HG03039 (cell line): ENCODE measurements at regions not wholly inside any gene's neighbourhood (a gene's known extent, or its start where the extent isn't known, plus 50 kb on each side); places are given as distances from the start of the nearest gene placed in this dataset.
"Not testable (repeated sequence)": the region's sequence is repeated elsewhere in the genome, so short reads cannot be mapped to it uniquely, and the experiment has no call there.

Source experiments
- ATAC-seq: cut with Tn5 transposase; IDR thresholded peaks from one replicate; pipeline ENCODE4 v1.9.1; 2021; ENCODE audit warnings: mild to moderate bottlenecking, moderate library complexity; ENCODE audit not compliant: unreplicated experiment

DNA sequence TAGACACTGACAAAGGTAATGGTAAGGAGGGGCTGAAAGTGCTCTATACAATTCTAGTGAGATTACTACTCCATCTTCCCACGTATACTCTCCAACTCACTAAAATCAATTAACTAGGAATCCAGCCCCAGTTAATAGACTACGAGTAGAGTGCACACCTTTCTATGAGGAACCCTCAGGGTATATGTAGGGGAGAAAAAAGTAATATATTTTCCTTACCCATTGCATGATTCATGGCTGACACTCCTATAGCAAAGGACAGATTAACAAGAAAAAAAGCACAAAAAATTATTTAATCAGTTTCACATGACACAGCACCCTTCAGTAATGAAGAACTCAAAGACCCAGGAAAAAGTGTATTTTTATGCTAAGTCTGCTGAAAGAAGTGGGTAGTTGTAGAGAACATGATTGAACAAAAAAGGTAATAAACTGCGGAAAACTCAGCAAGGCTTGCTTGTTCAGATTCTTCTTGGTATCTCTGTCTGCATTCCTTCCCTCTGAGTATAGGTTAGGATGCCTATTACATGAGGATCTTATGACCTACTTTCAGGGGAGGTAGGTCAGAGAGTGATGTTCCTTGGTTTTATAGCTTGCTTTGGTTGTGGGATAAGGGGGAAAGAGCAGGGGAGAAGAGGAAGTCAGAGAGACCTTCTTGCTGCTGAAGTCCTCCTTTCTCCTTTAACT, 342.0 kb upstream of the DLGAP1 start:
- no peak for ATAC-seq

DNA sequence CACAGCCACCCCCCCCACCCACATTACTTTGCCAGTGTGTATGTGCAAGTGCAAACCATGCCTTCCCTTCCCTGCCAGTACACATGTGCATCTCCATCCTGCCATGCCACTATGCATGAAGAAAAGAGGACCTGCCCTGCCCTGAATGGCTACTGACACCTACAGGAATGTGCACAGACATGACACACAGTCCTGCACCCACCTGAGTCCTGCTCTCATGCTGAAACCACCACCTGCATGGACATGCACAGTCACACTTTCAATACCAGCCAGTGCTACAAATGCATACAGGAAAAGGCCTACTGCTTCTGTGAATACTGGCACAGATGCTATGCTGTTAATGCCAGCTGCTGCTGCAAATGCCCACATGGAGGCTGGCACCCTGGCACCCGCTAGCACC, 334.4 kb upstream of the DLGAP1 start:
- ATAC-seq: no peak

DNA sequence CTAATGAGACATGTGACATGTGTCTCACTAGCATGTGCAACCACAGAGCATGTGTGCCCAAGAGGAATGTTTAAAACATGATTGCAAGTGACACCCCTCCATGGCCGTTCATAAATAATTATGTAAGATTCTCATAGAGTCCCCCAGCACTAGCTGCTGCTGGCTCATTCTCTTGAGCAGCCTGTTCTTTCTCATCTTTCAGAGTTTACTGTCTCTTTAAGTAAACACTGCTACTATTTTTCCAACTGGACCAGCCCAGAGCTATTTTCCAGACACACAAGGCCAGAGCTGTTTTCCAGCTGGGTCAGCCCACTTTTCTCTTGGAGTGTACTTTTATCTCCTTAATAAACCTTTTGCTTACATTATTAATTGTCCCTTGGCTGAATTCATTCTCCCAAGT, 326.8 kb upstream of the DLGAP1 start:
- ATAC-seq: no peak

DNA sequence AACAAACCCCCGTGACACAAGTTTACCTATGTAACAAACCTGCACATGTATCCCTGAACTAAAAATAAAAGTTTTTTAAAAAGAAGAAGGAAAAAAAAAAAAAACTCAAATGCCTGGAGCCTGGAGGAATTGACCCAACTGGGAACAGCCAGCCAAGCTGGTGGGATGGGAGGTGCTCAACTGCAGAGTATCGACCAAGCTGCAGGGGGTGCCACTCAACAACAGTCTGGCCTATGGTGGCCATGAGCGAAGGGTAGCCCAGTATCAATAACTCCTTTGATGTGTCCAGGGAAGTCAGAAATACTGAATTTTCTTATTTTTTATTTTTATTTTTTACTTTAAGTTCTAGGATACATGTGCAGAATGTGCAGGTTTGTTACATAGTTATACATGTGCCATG, 310.3 kb upstream of the DLGAP1 start:
- no peak for ATAC-seq

DNA sequence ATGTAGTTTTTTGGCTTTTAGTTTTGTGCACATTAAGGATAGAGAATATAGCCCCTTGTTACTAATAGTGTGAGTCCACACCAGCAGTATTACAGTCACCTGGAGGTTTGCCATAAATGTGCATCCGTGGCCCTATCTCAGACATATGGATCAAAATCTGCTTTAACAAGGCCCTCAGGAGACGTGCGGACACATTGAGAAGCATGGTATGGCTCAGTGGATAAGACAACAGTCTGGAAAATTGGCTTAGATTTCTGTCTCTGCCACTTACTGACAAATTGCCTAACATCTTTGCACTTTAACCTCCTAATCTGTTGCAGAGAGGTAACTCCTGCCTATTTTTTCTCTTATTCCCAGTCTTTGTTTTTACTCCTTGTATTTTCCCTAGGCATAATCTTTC, 307.2 kb upstream of the DLGAP1 start:
- no peak for ATAC-seq

DNA sequence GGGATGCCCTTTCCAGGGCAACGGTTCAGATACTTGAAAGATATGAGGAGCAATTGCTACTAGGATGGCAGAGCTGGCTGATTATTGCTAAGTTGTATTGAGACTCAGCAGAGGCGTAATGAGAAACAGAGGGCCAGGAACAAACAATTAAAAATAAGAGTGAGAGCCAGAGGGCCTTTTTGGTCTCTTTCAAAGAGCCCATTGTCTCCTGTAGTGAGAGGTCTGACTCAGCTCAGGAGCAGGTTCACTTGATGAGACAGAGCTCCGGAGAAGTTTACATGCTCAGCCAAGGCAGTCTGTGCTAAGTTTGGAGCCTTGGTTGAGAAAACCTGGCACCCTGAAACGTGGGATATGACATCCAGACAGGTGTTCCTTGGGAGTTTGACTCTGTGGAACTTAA, 303.9 kb upstream of the DLGAP1 start:
- ATAC-seq: no peak

DNA sequence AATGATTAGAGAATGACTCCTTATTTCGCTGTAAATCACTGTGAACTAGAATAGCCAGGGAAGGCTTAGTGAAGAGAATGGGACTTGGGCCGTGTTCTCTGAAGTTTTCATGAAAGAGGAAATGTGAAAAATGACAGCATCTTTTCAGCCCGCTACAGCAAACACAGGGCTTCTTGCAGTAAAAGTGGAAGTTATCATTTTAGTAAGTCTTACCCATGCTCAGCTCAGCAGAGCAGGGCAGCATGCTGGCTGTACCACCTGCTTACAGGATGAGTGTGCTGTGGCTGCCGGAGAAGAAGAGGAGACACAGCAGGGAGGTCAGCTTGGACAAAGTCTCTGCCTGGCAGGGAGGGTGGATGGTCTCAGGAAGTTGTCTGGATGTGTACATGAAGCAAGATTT, 300.7 kb upstream of the DLGAP1 start:
- no peak for ATAC-seq

DNA sequence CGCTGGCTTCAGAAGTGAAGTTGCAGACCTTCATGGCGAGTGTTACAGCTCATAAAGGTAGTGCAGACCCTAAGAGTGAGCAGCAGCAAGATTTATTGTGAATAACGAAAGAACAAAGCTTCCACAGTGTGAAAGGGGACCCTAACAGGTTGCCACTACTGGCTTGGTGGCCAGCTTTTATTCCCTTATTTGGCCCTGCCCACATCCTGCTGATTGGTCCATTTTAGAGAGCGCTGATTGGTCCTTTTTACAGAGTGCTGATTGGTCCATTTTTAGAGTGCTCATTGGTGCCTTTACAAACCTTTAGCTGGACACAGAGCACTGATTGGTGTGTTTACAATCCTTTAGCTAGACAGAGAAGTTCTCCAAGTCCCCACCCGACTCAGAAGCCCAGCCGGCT, 298.0 kb upstream of the DLGAP1 start:
- ATAC-seq: not testable (repeated sequence)

DNA sequence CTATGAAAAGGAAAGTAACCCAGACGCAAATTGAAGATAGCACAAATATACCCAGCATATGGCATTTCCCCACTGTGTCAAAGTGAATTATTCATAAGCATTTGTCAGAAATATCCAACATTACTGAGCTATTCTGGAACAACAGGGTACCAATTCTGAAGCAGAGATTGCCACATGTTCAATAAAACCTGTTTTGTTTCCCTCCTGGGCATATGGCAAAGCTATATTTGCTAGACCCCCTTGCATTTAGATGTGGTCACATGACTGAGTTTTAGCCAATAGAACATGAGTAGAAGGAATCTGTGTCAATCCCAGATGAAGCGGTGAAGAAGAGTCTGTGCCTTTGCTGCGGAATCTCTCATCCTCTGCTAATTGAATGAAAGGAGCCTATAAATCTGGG, 296.4 kb upstream of the DLGAP1 start:
- no peak for ATAC-seq

DNA sequence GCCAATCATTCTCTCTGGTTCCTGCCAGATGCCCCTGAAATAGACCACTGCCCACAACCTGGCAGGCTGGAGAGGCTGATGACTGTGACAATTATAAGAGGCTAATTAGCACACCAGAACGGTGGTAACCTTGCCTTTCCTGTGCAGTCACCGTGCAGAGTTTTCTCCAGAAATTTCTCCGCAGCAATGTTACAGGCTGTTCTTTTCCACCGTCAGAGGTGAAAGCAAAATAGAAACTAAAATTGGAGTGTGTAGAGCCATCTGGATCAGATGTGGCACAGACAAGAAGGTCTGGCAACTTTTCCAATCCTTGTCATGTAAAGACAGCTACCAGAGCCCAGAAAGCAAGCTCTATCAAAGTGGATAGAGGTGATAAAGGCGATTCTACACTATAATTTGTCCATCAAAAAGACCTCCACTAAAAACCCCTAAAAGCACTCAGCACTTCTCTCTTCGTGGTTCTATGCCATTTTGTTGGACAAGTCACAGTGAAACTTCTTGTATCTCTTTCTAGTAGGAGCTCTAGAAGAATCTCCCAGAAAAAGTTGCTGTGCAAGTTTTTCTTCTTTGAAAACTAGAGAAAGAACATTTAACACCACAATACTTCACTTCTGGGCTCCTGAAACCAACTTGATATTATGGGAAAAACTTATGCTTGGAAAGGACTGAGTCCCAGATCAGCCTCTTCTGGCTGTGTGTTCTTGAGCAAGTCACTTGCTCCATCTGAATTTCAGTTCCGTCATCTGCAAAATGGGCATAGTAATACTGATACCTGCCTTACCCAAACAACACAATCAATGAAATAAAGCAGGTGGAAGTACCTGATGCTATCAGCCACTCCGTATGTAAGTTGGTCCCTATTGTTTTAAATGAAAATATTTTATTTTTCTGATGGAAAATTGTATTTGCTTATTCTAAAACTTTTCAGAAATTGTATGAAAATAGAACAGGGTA, 295.6 kb upstream of the DLGAP1 start:
- no peak for ATAC-seq

DNA sequence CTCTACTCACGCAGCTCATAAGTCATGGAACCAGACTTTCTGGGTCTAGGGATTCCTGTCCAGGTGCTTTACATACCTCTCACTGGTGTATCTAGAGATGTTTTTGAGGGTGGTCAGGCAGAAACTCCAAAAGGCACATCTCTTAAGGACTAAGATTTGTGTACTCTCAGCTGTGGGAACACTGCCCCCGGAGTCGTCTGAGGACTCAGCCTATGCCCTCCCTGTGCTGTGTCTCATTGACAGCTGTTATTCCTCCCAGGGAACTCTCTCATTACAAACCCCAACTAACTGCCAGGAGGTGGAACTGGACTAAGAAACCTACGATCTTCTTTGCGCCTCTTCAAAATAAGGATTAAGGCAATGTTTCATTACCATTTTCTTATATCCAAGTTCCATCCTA, 293.9 kb upstream of the DLGAP1 start:
- no peak for ATAC-seq

DNA sequence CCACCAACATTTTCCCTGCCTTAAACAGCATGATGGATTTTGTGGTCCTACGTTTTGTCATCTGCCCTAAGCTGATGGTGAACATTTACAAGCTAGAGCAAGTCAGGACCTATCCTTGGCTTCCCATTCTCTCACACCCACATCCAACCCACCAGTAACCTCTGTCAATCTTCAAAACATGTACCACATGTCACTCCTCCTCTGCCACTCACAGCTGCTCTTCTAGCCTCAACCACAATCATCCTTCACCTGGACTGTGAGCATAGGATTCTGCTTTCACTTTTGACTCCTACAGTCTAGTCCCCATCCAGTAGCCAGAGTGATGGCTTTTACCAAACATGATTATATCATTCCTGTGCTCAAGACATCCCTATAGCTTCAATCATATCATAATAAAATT, 279.8 kb upstream of the DLGAP1 start:
- no peak for ATAC-seq

DNA sequence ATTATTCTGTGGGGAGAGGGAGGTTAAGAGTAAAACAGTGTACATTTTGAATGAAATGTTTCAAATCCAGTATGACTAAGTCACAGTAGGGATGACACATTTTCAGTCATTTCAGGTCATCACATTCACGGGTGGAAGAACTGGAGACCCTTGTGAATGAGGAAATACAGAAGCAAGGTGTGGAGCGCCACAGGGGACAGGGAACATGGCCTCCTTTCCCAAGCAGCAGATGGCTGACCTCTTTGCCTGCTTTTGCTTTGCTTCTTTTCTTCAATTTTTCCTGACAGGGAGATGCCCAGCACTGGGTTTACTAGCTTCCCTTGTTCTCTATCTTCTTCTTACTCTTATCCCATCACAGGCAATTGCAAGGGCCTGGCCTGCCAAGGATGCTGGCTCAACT, 278.9 kb upstream of the DLGAP1 start:
- ATAC-seq: no peak

DNA sequence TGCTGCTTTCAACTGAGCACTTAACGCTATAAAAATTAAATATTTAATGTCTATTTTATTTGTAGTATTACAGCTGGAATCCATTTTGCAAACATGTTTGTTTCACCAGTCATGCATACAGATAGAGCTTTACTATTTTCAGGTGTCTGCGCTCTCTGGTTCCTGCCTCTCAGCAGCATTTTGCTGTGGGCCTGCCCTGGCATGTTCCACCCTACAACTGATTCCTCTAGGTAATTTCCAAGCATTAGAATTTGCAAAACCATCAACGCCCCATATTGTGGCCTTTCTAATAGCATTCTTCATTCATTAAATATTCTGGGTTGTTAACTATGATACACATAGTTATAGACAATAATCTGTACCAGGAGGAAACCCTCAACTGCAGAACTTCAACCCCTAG, 266.4 kb upstream of the DLGAP1 start:
- no peak for ATAC-seq

DNA sequence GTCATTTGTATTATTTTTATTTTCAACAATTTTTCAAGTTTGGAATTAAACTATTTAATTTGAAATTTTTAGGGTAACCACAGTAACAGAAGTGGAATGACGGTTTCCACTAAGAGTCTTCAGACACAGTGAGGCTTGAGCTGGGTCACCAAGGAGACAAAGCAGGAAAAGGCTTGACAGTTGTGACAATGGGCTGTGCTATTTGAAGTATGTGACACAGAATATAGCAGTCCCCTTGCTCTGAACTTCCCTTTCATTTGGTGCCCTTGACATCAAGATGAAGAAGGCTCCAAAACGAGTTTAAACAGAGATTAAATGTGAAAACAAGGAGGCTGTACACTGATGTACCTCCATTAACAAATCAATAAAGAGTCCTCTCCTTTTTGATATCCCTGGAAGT, 265.4 kb upstream of the DLGAP1 start:
- no peak for ATAC-seq

DNA sequence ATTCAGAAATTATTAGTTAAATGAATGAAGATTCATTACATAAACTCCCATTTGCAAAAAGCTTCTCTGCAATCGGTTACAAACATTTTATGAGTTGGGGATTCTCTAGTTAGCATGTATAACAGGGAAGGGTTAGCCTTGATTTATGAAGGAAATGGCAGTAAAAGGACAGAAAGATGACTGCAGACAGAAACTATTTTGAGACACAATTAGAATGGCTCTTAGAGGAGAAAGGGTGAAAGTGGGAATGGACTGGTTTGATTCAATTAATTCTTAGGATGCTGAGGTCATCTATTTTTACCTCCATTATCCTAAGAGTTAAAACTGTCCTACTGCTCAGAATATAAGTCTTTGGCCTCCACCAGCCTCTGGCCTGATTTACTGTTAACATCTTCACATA, 250.8 kb upstream of the DLGAP1 start:
- no peak for ATAC-seq

DNA sequence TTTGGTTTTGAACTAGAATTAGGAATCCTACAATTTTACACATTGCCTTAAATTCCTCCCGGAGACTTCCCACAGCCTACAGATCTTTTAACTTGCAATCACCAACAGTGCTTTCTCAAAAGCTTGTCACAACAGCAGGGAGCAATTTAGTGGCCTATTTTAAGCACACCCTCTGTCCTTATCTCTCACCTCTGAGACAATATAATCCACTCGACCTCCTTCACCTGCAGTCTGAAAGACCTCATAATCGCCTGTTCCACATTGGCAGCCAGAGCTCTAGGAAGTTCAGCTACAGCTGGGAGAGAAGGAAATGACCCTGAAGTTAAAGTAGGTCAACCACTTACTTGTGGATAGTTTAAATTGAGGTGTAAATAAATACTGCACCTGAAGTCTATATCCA, 249.7 kb upstream of the DLGAP1 start:
- no peak for ATAC-seq

DNA sequence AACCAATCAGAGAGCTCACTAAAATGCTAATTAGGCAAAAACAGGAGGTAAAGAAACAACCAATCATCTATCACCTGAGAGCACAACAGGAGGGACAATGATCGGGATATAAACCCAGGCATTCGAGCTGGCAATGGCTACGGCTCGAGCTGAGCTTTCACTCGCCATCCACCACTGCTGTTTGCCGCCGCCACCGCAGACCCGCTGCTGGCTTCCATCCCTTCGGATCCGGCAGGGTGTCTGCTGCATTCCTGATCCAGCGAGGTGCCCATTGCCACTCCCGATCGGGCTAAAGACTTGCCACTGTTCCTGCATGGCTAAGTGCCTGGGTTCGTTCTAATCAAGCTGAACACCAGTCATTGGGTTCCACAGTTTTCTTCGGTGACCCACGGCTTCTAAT, 236.7 kb upstream of the DLGAP1 start:
- no peak for ATAC-seq

DNA sequence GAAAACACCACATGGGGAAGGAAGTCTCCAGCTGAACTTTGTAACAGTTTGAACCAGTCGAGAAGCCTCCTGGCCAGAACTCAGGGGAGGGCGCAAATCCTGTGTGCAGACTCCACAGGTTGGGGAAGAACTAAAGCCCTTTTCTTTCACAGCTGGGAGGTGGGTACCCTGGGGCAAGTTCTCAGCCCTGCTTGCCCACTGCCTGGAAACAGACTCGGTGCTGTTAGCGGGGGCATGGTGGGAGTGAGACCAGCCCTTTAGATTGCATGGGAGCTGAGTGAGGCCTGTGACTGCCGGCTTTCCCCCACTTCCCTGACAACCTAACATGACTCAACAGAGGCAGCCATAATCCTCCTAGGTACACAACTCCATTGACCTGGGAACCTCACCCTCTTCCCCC, 223.6 kb upstream of the DLGAP1 start:
- not testable (repeated sequence) for ATAC-seq

DNA sequence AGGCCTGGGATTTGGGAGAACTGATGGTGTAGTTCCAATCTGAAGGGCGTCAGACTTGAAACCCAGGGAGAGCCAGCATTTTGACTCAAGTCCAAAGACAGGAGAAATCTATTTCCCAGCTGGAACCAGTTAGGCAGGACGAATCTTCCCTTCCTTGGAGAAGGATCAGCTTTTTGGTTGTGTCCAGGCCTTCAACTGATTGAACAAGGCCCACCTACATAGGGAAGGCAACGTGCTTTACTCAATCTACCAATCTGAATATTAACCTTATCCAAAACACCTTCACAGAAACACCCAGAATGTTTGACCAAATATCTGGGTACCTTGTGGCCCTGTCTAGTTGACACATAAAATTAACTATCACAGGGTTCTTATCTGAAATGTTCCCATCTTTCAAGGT, 221.9 kb upstream of the DLGAP1 start:
- no peak for ATAC-seq

DNA sequence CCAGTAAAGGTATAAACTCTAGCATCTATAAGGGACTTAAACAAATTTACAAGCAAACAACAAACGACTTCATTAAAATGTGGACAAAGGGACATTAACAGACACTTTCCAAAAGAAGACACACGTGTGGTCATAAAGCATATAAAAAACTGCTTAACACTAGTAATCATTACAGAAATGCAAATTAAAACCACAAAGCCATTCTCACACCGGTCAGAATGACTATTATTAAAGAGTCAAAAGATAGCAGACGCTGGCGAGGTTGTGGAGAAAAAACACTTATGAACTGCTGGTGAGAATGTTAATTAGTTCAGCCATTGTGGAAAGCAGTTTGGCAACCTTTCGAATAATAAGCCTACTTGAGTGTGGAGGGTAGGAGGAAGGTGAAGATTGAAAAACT, 217.1 kb upstream of the DLGAP1 start:
- no peak for ATAC-seq

DNA sequence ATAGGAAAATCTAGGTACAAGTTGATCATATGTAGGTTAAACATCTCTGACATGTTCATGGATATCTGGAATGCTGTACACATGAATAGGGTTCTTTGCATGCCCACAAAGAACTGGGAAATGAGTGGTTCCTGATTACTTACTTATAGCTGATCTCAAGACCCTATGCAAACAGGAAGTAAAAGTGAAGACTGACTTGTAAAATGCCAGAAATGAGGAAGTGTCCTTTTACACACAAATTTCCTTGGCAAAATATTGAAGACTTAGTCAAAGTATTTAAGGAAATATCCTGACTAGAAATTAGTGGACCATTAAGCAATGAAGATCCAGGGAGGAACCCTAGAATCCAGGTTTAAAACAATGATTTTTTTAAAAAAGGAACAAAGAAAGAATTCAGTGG, 203.7 kb upstream of the DLGAP1 start:
- ATAC-seq: no peak
